WTC11 (cell line): ENCODE measurements at regions not wholly inside any gene's neighbourhood (a gene's known extent, or its start where the extent isn't known, plus 50 kb on each side); places are given as distances from the start of the nearest gene placed in this dataset.
A peak's percentile ranks its signal among the peaks of the same experiment; 100 is the strongest.

Source experiments
- ATAC-seq: fragments of 200-7000 bp; cut with Tn5 transposase; 2 replicates; pipeline ENCODE4 v1.10.0; 2021; ENCODE audit warnings: mild to moderate bottlenecking, moderate library complexity
- CTCF ChIA-PET: fragments of 300-600 bp; sonication (Branson Sonifier 250); formaldehyde crosslinking; loops from one replicate; lab custom pipeline; 2021; ENCODE audit warnings: antibody characterized with exemption; lab: Charles Lee
- POLR2A ChIA-PET: fragments of 350-600 bp; sonication (Branson Sonifier 250); formaldehyde crosslinking; loops from one replicate; lab custom pipeline; 2021; ENCODE audit warnings: antibody characterized with exemption; lab: Charles Lee
- DNase-seq: peaks from one replicate; pipeline ENCODE4 v3.0.0; 2021; ENCODE audit warnings: low spot score
- H3K27ac Mint-ChIP-seq: 2 replicates; pipeline ENCODE4 v1.8.0; 2021; ENCODE audit warnings: mixed read lengths
- H3K27me3 Mint-ChIP-seq: 2 replicates; pipeline ENCODE4 v1.8.0; 2021; ENCODE audit warnings: low read depth, mild to moderate bottlenecking, moderate library complexity, mixed read lengths
- H3K36me3 Mint-ChIP-seq: 2 replicates; pipeline ENCODE4 v1.8.0; 2021; ENCODE audit warnings: mixed read lengths
- H3K4me1 Mint-ChIP-seq: 2 replicates; pipeline ENCODE4 v1.8.0; 2022; ENCODE audit warnings: mixed read lengths
- H3K4me3 Mint-ChIP-seq: 2 replicates; pipeline ENCODE4 v1.8.0; 2021; ENCODE audit warnings: mild to moderate bottlenecking, moderate library complexity, mixed read lengths
- H3K9me3 Mint-ChIP-seq: 2 replicates; pipeline ENCODE4 v1.8.0; 2021; ENCODE audit warnings: mixed read lengths
- CTCF ChIP-seq: fragments of 200-600 bp; IDR thresholded peaks from 2 replicates; pipeline ENCODE4 v1.8.0; 2022; ENCODE audit warnings: antibody characterized with exemption
- E2F1 ChIP-seq: sonication (generic); formaldehyde crosslinking; IDR thresholded peaks from 2 replicates; pipeline ENCODE4 v1.8.0; 2022; ENCODE audit warnings: mild to moderate bottlenecking, missing genetic modification reagents
- ESRRA ChIP-seq: sonication (generic); formaldehyde crosslinking; IDR thresholded peaks from 2 replicates; pipeline ENCODE4 v1.8.1; 2022; ENCODE audit warnings: mild to moderate bottlenecking, missing genetic modification reagents, borderline replicate concordance
- FOXJ3 ChIP-seq: sonication (generic); formaldehyde crosslinking; IDR thresholded peaks from 2 replicates; pipeline ENCODE4 v1.9.0; 2021; ENCODE audit warnings: missing genetic modification reagents, mild to moderate bottlenecking, borderline replicate concordance
- FOXP1 ChIP-seq: sonication (generic); formaldehyde crosslinking; IDR thresholded peaks from 2 replicates; pipeline ENCODE4 v1.8.0; 2022; ENCODE audit warnings: missing genetic modification reagents, mild to moderate bottlenecking, moderate library complexity, borderline replicate concordance
- HMGA2 ChIP-seq: fragments of 250-450 bp; sonication (Bioruptor Pico); IDR thresholded peaks from 2 replicates; pipeline ENCODE4 v1.4.0; 2021; ENCODE audit warnings: mild to moderate bottlenecking, moderate library complexity
- JUN ChIP-seq: sonication (generic); formaldehyde crosslinking; IDR thresholded peaks from 2 replicates; pipeline ENCODE4 v1.8.0; 2023; ENCODE audit warnings: mild to moderate bottlenecking, missing genetic modification reagents
- KAT7 ChIP-seq: sonication (generic); formaldehyde crosslinking; IDR thresholded peaks from 2 replicates; pipeline ENCODE4 v1.8.1; 2023; ENCODE audit warnings: missing genetic modification reagents, mild to moderate bottlenecking, borderline replicate concordance
- MAX ChIP-seq: sonication (generic); formaldehyde crosslinking; IDR thresholded peaks from 2 replicates; pipeline ENCODE4 v1.8.0; 2022; ENCODE audit warnings: mild to moderate bottlenecking, missing genetic modification reagents
- OVOL2 ChIP-seq: fragments of 250-450 bp; sonication (Bioruptor Pico); IDR thresholded peaks from 2 replicates; pipeline ENCODE4 v1.9.0; 2021; ENCODE audit warnings: mild to moderate bottlenecking, borderline replicate concordance
- PREB ChIP-seq: sonication (generic); formaldehyde crosslinking; IDR thresholded peaks from 2 replicates; pipeline ENCODE4 v1.8.1; 2022; ENCODE audit warnings: mild to moderate bottlenecking, missing genetic modification reagents, moderate library complexity, borderline replicate concordance
- RELA ChIP-seq: sonication (generic); formaldehyde crosslinking; IDR thresholded peaks from 2 replicates; pipeline ENCODE4 v1.8.1; 2022; ENCODE audit warnings: missing genetic modification reagents, mild to moderate bottlenecking, borderline replicate concordance
- RORB ChIP-seq: fragments of 250-450 bp; sonication (Bioruptor Pico); IDR thresholded peaks from 2 replicates; pipeline ENCODE4 v1.9.0; 2021; ENCODE audit warnings: mild to moderate bottlenecking
- SMAD3 ChIP-seq: sonication (generic); formaldehyde crosslinking; IDR thresholded peaks from 2 replicates; pipeline ENCODE4 v1.8.0; 2022; ENCODE audit warnings: missing genetic modification reagents, mild to moderate bottlenecking, borderline replicate concordance
- SMAD4 ChIP-seq: sonication (generic); formaldehyde crosslinking; IDR thresholded peaks from 2 replicates; pipeline ENCODE4 v1.8.0; 2022; ENCODE audit warnings: mild to moderate bottlenecking, missing genetic modification reagents
- TEAD4 ChIP-seq: sonication (generic); formaldehyde crosslinking; IDR thresholded peaks from 2 replicates; pipeline ENCODE4 v1.8.0; 2022; ENCODE audit warnings: mild to moderate bottlenecking, missing genetic modification reagents
- TP53 ChIP-seq: sonication (generic); formaldehyde crosslinking; IDR thresholded peaks from 2 replicates; pipeline ENCODE4 v1.8.1; 2023; ENCODE audit warnings: mild to moderate bottlenecking, missing genetic modification reagents
- ZBTB21 ChIP-seq: sonication (generic); formaldehyde crosslinking; IDR thresholded peaks from 2 replicates; pipeline ENCODE4 v1.8.1; 2023; ENCODE audit warnings: mild to moderate bottlenecking, missing genetic modification reagents, borderline replicate concordance
- ZBTB43 ChIP-seq: sonication (generic); formaldehyde crosslinking; IDR thresholded peaks from 2 replicates; pipeline ENCODE4 v1.8.1; 2023; ENCODE audit warnings: mild to moderate bottlenecking, missing genetic modification reagents
- ZNF138 ChIP-seq: sonication (generic); formaldehyde crosslinking; conservative IDR thresholded peaks from 2 replicates; pipeline ENCODE4 v1.8.1; 2022; ENCODE audit warnings: mild to moderate bottlenecking, moderate library complexity, missing genetic modification reagents
- ZNF317 ChIP-seq: sonication (generic); formaldehyde crosslinking; IDR thresholded peaks from 2 replicates; pipeline ENCODE4 v1.8.1; 2023; ENCODE audit warnings: low read depth, mild to moderate bottlenecking, moderate library complexity, missing genetic modification reagents, borderline replicate concordance
- ZNF671 ChIP-seq: fragments of 250-450 bp; sonication (Bioruptor Pico); IDR thresholded peaks from 2 replicates; pipeline ENCODE4 v1.8.0; 2021; ENCODE audit warnings: mild to moderate bottlenecking
- TF ChIP-seq, protein P1 (sequence below): fragments of 250-450 bp; sonication (Bioruptor Pico); IDR thresholded peaks from 2 replicates; pipeline ENCODE4 v1.8.0; 2021; ENCODE audit warnings: mild to moderate bottlenecking
- TF ChIP-seq, protein P2 (sequence below): sonication (generic); formaldehyde crosslinking; IDR thresholded peaks from 2 replicates; pipeline ENCODE4 v1.8.0; 2023; ENCODE audit warnings: missing genetic modification reagents

GRCh38 chr11:109043315-109043714, 378.4 kb downstream of the DDX10 start:
- ATAC-seq (no peak), DNase-seq (no peak)
- POLR2A ChIA-PET = no interaction called here
- no peak for TF ChIP-seq ZNF138 (CRISPR knock-in tag)
- TF ChIP-seq ZNF317 = no peak
- no peak for TF ChIP-seq OVOL2 (CRISPR knock-in tag)
- TF ChIP-seq, protein P1, sequence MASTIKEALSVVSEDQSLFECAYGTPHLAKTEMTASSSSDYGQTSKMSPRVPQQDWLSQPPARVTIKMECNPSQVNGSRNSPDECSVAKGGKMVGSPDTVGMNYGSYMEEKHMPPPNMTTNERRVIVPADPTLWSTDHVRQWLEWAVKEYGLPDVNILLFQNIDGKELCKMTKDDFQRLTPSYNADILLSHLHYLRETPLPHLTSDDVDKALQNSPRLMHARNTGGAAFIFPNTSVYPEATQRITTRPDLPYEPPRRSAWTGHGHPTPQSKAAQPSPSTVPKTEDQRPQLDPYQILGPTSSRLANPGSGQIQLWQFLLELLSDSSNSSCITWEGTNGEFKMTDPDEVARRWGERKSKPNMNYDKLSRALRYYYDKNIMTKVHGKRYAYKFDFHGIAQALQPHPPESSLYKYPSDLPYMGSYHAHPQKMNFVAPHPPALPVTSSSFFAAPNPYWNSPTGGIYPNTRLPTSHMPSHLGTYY (CRISPR knock-in tag) = no peak
- TF ChIP-seq CTCF = no peak
- TF ChIP-seq, protein P2, sequence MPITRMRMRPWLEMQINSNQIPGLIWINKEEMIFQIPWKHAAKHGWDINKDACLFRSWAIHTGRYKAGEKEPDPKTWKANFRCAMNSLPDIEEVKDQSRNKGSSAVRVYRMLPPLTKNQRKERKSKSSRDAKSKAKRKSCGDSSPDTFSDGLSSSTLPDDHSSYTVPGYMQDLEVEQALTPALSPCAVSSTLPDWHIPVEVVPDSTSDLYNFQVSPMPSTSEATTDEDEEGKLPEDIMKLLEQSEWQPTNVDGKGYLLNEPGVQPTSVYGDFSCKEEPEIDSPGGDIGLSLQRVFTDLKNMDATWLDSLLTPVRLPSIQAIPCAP = no peak
- TF ChIP-seq FOXP1 (CRISPR knock-in tag) = no peak
- no peak for TF ChIP-seq MAX (CRISPR knock-in tag)
- Mint-ChIP-seq H3K4me1 (peaks cover 18% of the 10 kb centered on the region), H3K4me3 (no peak overlapping the region), H3K9me3 (peaks cover 7% of the 10 kb centered on the region), H3K27me3 (no peaks in the 10 kb centered on the region), H3K36me3 (no peaks in the 10 kb centered on the region), H3K27ac (no peak overlapping the region)
- CTCF ChIA-PET = no interaction called here

DNA sequence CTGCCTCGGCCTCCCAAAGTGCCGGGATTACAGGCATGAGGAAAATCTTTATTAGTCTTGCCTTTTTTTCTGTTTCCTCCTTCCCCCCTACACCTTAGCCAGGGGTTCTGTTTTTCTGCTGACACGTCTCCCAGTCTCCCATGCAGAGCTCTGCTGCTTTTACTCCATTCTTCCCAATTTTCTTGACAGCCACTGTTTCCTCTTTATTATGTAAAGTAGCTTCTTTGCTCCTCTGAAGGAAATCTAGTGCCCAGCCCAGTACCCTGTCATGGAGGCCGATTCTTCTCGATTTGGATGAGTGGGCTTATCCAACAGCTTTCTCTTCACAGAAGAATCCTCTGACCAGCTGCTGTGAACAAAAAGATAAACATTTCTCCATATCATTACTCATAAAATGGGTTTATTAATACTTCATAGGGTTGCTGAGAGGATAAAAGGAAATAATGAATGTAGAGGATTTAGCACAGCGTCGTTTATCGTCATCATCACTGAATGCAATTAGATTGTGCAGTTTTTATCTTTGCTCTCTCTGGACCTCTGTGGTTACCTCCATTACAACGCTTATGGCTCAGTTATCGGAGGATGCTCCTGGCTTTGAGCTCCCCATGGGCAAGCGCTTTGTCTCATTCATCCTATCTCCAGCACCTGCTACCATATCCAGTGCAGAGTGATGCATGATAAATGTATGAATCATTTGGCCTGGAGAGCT, 375.6 kb upstream of the C11orf87 start:
- ChIA-PET CTCF (interaction anchor here (1.0 kb wide), 1 partner anchor 378 kb away, joined by 3 read pairs; no protein-coding TSS in a partner anchor), POLR2A (no interaction called here)
- no peak for DNase-seq

More for the DNA sequence above, 375.6 kb upstream of the C11orf87 start:
- ATAC-seq = peak; percentile 60; the same call in 1 of the 2 replicates
- Mint-ChIP-seq H3K4me1 (peaks cover 18% of the 10 kb centered on the region), H3K27ac (no peak overlapping the region), H3K4me3 (no peak overlapping the region), H3K27me3 (no peaks in the 10 kb centered on the region), H3K9me3 (no peaks in the 10 kb centered on the region), H3K36me3 (no peaks in the 10 kb centered on the region)
- TF ChIP-seq TEAD4 = no peak
- no peak for TF ChIP-seq ZNF671 (CRISPR knock-in tag)
- no peak for TF ChIP-seq TP53 (CRISPR knock-in tag)
- TF ChIP-seq ZBTB43 = no peak
- no peak for TF ChIP-seq ZBTB21 (CRISPR knock-in tag)
- no peak for TF ChIP-seq MAX (CRISPR knock-in tag)
- TF ChIP-seq E2F1 (CRISPR knock-in tag) = no peak
- no peak for TF ChIP-seq RORB
- no peak for TF ChIP-seq HMGA2 (CRISPR knock-in tag)
- no peak for TF ChIP-seq SMAD4
- TF ChIP-seq RELA (CRISPR knock-in tag) = no peak
- no peak for TF ChIP-seq SMAD3
- no peak for TF ChIP-seq PREB (CRISPR knock-in tag)
- TF ChIP-seq JUN (CRISPR knock-in tag) = no peak
- TF ChIP-seq ESRRA (CRISPR knock-in tag) = no peak
- TF ChIP-seq FOXJ3 (CRISPR knock-in tag) = no peak
- TF ChIP-seq KAT7 (CRISPR knock-in tag) = no peak
